HepG2 (cell line): ENCODE measurements at regions not wholly inside any gene's neighbourhood (a gene's known extent, or its start where the extent isn't known, plus 50 kb on each side); places are given as distances from the start of the nearest gene placed in this dataset.

ENCODE experiments used
- ATAC-seq: fragments of 200-7000 bp; cut with Tn5 transposase; 3 replicates; pipeline ENCODE4 v1.9.1; 2020; ENCODE audit warnings: mild to moderate bottlenecking, moderate library complexity
- BruUV-seq: library from RNA; stranded (reverse); fragments of 400-500 nt; replicated peaks from 2 replicates; lab custom pipeline; 2021; lab: Mats Ljungman, UMichigan
- CTCF ChIA-PET: fragments of 300-600 bp; formaldehyde crosslinking; extraction: SDS; loops from one replicate; lab custom pipeline; 2021; ENCODE audit warnings: low total read pairs, inconsistent platforms, low intra/inter-chr PET ratio; lab: Yijun Ruan, JAX
- POLR2A ChIA-PET: fragments of 350-600 bp; sonication (Branson Sonifier 250); formaldehyde crosslinking; loops from one replicate; lab custom pipeline; 2020; ENCODE audit warnings: antibody characterized with exemption, inconsistent platforms; lab: Yijun Ruan, JAX
- DNase-seq: peaks from one replicate; pipeline ENCODE4 v3.0.0-alpha.2; 2015; ENCODE audit warnings: low spot score
- FAIRE-seq: peaks from 3 replicates; lab custom pipeline; 2011; peaks lifted over from hg19 to GRCh38; lab: Jason Lieb, UNC
- H2AFZ ChIP-seq: one replicate; pipeline ENCODE4 v1.6.1; 2011; ENCODE audit warnings: low read length, inconsistent platforms
- H3K27ac ChIP-seq: fragments of 300-600 bp; 3 replicates; pipeline ENCODE4 v1.8.0; 2011; ENCODE audit warnings: mixed run types, mild to moderate bottlenecking, mixed read lengths, low read length, inconsistent platforms; ENCODE audit not compliant: insufficient read depth; ENCODE audit errors: extremely low read length
- H3K27me3 ChIP-seq, 2 experiments: fragments of 200-600 bp in 1 of 2; 2 replicates in 1 of 2; 3 replicates in 1 of 2; pipeline versions ENCODE4 v1.6.0 to v1.8.0; 2011; ENCODE audit warnings: low read length in 2 of 2, mild to moderate bottlenecking in 2 of 2, moderate library complexity in 2 of 2, inconsistent platforms in 1 of 2; ENCODE audit not compliant: insufficient read depth in 2 of 2, control insufficient read depth in 1 of 2
- H3K36me3 ChIP-seq, 2 experiments: fragments of 200-600 bp in 1 of 2; replicated peaks in 1 of 2; 2 replicates in 1 of 2; 3 replicates in 1 of 2; pipeline versions ENCODE4 v1.5.1 to v1.8.0; 2011; ENCODE audit warnings: low read length in 2 of 2, inconsistent platforms in 1 of 2; ENCODE audit not compliant: insufficient read depth in 2 of 2, control insufficient read depth in 1 of 2
- H3K4me1 ChIP-seq: 2 replicates; pipeline ENCODE4 v1.5.1; 2012; ENCODE audit warnings: low read length, inconsistent platforms; ENCODE audit not compliant: insufficient read depth
- H3K4me2 ChIP-seq: 2 replicates; pipeline ENCODE4 v1.6.0; 2011; ENCODE audit warnings: low read depth, low read length, inconsistent platforms
- H3K4me3 ChIP-seq, 3 experiments: fragments of 200-600 bp in 1 of 3; sonication (generic), shearing (Covaris generic) in 1 of 3; replicated peaks in 1 of 3; 2 replicates each; pipeline ENCODE4 v1.5.1; 2011 to 2016; ENCODE audit warnings: low read length in 3 of 3, inconsistent platforms in 2 of 3, low read depth in 2 of 3, mild to moderate bottlenecking in 2 of 3, control low read depth in 1 of 3, mixed read lengths in 1 of 3; ENCODE audit not compliant: insufficient read depth in 1 of 3
- H3K79me2 ChIP-seq: one replicate; pipeline ENCODE4 v1.6.1; 2011; ENCODE audit warnings: low read length, inconsistent platforms; ENCODE audit not compliant: insufficient read depth
- H3K9ac ChIP-seq: 2 replicates; pipeline ENCODE4 v1.6.0; 2011; ENCODE audit warnings: mild to moderate bottlenecking, low read depth, low read length, inconsistent platforms; ENCODE audit not compliant: insufficient read depth
- H3K9me3 ChIP-seq: 2 replicates; pipeline ENCODE4 v1.5.1; 2012; ENCODE audit warnings: mild to moderate bottlenecking, low read length
- H4K20me1 ChIP-seq: 2 replicates; pipeline ENCODE4 v1.6.0; 2011; ENCODE audit warnings: inconsistent platforms, mild to moderate bottlenecking, low read length, moderate library complexity; ENCODE audit not compliant: insufficient read depth
- ATRX ChIP-seq: sonication (generic); formaldehyde crosslinking; IDR thresholded peaks from 2 replicates; pipeline ENCODE4 v1.4.0; 2020; ENCODE audit warnings: missing genetic modification reagents, borderline replicate concordance
- FOSL2 ChIP-seq: sonication (generic); formaldehyde crosslinking; IDR thresholded peaks from 2 replicates; pipeline ENCODE4 v1.4.0; 2020; ENCODE audit warnings: missing genetic modification reagents
- FOXP1 ChIP-seq, 2 experiments: fragments of 450-650 bp in 1 of 2; IDR thresholded peaks; 2 replicates each; pipeline ENCODE4 v1.6.1; 2017 to 2018; ENCODE audit warnings: antibody characterized with exemption in 1 of 2
- GATAD2A ChIP-seq: IDR thresholded peaks from 2 replicates; pipeline ENCODE4 v1.6.1; 2016
- HES4 ChIP-seq: sonication (generic); formaldehyde crosslinking; IDR thresholded peaks from 2 replicates; pipeline ENCODE4 v1.9.0; 2021; ENCODE audit warnings: mild to moderate bottlenecking, missing genetic modification reagents, borderline replicate concordance
- KLF16 ChIP-seq, 2 experiments: sonication (generic) in 1 of 2; formaldehyde crosslinking in 1 of 2; IDR thresholded peaks; 2 replicates each; pipeline versions ENCODE4 v1.6.1 to v1.8.0; 2016 to 2023; ENCODE audit warnings: missing genetic modification reagents in 2 of 2, missing compliant biosample characterization in 1 of 2
- NFYC ChIP-seq: IDR thresholded peaks from 2 replicates; pipeline ENCODE4 v1.6.1; 2016; ENCODE audit warnings: missing genetic modification reagents, missing compliant biosample characterization
- POLR2AphosphoS5 ChIP-seq: IDR thresholded peaks from 2 replicates; pipeline ENCODE4 v1.6.1; 2012; ENCODE audit warnings: low read depth, low read length
- SAP130 ChIP-seq: IDR thresholded peaks from 2 replicates; pipeline ENCODE4 v1.6.1; 2016; ENCODE audit warnings: low read depth
- SIN3B ChIP-seq: fragments of 150-350 bp; IDR thresholded peaks from 2 replicates; pipeline ENCODE4 v1.6.1; 2014; ENCODE audit warnings: low read length
- SPEN ChIP-seq: sonication (generic); formaldehyde crosslinking; IDR thresholded peaks from 2 replicates; pipeline ENCODE4 v1.5.1; 2020; ENCODE audit warnings: low read depth, mild to moderate bottlenecking, missing genetic modification reagents
- TCF7L2 ChIP-seq: IDR thresholded peaks from 2 replicates; pipeline ENCODE4 v1.6.1; 2011; ENCODE audit warnings: mild to moderate bottlenecking, low read depth, low read length, moderate library complexity
- ZMAT3 ChIP-seq: sonication (generic); formaldehyde crosslinking; conservative IDR thresholded peaks from 2 replicates; pipeline ENCODE4 v1.7.0; 2021; ENCODE audit warnings: missing genetic modification reagents
- ZNF160 ChIP-seq: sonication (generic); formaldehyde crosslinking; IDR thresholded peaks from 2 replicates; pipeline ENCODE4 v1.8.0; 2022; ENCODE audit warnings: mild to moderate bottlenecking, inconsistent platforms, missing genetic modification reagents
- ZNF430 ChIP-seq: sonication (generic); formaldehyde crosslinking; IDR thresholded peaks from 2 replicates; pipeline ENCODE4 v1.9.0; 2021; ENCODE audit warnings: mild to moderate bottlenecking, missing genetic modification reagents
- WGBS: methylation state at CpG from one replicate; pipeline ENCODE4 v1.1.6; 2017; ENCODE audit warnings: low lambda C conversion rate; 5-methylcytosine and 5-hydroxymethylcytosine counted together
- in situ Hi-C: cut with HindIII; loops from 2 replicates; pipeline ENCODE4 v1.10.0; 2017; ENCODE audit warnings: low pct_unique_long_range_greater_than_20kb; ENCODE audit not compliant: extremely low pct_ligation_motif_present
- intact Hi-C: fragments of 100-400 bp; cut with micrococcal nuclease; formaldehyde crosslinking; loops from one replicate; pipeline ENCODE4 v1.10.0; 2022; ENCODE audit not compliant: unreplicated experiment
- TF ChIP-seq, protein P1 (sequence below): sonication (generic); formaldehyde crosslinking; IDR thresholded peaks from 2 replicates; pipeline ENCODE4 v1.8.0; 2022; ENCODE audit warnings: mild to moderate bottlenecking, missing genetic modification reagents
- TF ChIP-seq, protein P2 (sequence below): sonication (generic); formaldehyde crosslinking; IDR thresholded peaks from 2 replicates; pipeline ENCODE4 v1.8.0; 2022; ENCODE audit warnings: mild to moderate bottlenecking, missing genetic modification reagents, moderate library complexity
- TF ChIP-seq, protein P3 (sequence below): sonication (generic); formaldehyde crosslinking; conservative IDR thresholded peaks from 2 replicates; pipeline ENCODE4 v1.8.0; 2022; ENCODE audit warnings: low read depth, missing genetic modification reagents
- TF ChIP-seq, protein P4 (sequence below): sonication (generic); formaldehyde crosslinking; IDR thresholded peaks from 2 replicates; pipeline ENCODE4 v1.5.0; 2020; ENCODE audit warnings: missing genetic modification reagents

DNA sequence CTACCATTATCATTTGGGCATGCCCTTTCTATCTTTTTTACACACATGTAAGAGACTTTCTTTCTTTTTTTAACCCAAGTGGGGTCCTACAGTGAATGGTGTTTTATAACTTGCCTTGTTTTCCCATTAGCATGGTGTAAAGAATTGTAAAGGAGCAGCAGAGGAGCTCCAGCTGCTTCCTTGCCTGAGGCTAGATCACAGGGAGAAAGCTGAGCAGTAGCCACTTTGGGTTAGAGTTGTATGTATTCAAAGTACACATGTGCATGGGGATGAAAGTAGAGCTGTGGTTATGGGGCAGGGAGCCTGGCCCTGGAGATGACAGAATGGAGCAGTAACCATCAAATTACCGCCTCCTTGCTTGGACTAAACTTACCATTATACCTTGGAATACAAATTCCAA lies 231.1 kb upstream of the PDZRN3 start:
- H2AFZ ChIP-seq, result no peak overlapping the region
- ATAC-seq (no peak), DNase-seq (no peak), FAIRE-seq (no peak)
- H3K27ac ChIP-seq, result no peak overlapping the region
- intact Hi-C loops, result no loop called here
- H3K27me3 ChIP-seq, result no peaks in the 10 kb centered on the region
- H3K4me3 ChIP-seq, result no peak overlapping the region
- no peaks in the 10 kb centered on the region for H4K20me1 ChIP-seq
- H3K36me3 ChIP-seq, result no peaks in the 10 kb centered on the region
- no peaks in the 10 kb centered on the region for H3K79me2 ChIP-seq
- no peaks in the 10 kb centered on the region for H3K9me3 ChIP-seq
- no peak for TF ChIP-seq FOXP1 (IDR thresholded peaks at IDR 0.05)
- no peak for TF ChIP-seq FOXP1 (CRISPR knock-in tag; IDR thresholded peaks at IDR 0.05)
- TF ChIP-seq, protein P1, sequence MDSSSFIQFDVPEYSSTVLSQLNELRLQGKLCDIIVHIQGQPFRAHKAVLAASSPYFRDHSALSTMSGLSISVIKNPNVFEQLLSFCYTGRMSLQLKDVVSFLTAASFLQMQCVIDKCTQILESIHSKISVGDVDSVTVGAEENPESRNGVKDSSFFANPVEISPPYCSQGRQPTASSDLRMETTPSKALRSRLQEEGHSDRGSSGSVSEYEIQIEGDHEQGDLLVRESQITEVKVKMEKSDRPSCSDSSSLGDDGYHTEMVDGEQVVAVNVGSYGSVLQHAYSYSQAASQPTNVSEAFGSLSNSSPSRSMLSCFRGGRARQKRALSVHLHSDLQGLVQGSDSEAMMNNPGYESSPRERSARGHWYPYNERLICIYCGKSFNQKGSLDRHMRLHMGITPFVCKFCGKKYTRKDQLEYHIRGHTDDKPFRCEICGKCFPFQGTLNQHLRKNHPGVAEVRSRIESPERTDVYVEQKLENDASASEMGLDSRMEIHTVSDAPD (CRISPR knock-in tag), result no peak
- TF ChIP-seq, protein P2, sequence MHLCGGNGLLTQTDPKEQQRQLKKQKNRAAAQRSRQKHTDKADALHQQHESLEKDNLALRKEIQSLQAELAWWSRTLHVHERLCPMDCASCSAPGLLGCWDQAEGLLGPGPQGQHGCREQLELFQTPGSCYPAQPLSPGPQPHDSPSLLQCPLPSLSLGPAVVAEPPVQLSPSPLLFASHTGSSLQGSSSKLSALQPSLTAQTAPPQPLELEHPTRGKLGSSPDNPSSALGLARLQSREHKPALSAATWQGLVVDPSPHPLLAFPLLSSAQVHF (CRISPR knock-in tag), result no peak
- no peak for TF ChIP-seq HES4
- TF ChIP-seq SPEN (CRISPR knock-in tag), result no peak
- TF ChIP-seq ZMAT3 (CRISPR knock-in tag), result no peak
- TF ChIP-seq ATRX (CRISPR knock-in tag), result no peak
- no peak for TF ChIP-seq GATAD2A (CRISPR knock-in tag)
- no peak for TF ChIP-seq POLR2AphosphoS5
- no peak for TF ChIP-seq TCF7L2
- no peak for TF ChIP-seq SIN3B
- no peak for TF ChIP-seq KLF16 (CRISPR knock-in tag; IDR thresholded peaks at IDR 0.05)
- TF ChIP-seq FOSL2, result no peak
- TF ChIP-seq SAP130, result no peak
- TF ChIP-seq, protein P3, sequence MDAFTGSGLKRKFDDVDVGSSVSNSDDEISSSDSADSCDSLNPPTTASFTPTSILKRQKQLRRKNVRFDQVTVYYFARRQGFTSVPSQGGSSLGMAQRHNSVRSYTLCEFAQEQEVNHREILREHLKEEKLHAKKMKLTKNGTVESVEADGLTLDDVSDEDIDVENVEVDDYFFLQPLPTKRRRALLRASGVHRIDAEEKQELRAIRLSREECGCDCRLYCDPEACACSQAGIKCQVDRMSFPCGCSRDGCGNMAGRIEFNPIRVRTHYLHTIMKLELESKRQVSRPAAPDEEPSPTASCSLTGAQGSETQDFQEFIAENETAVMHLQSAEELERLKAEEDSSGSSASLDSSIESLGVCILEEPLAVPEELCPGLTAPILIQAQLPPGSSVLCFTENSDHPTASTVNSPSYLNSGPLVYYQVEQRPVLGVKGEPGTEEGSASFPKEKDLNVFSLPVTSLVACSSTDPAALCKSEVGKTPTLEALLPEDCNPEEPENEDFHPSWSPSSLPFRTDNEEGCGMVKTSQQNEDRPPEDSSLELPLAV (CRISPR knock-in tag), result no peak
- no peak for TF ChIP-seq ZNF160 (CRISPR knock-in tag)
- no peak for TF ChIP-seq NFYC (CRISPR knock-in tag)
- TF ChIP-seq, protein P4, sequence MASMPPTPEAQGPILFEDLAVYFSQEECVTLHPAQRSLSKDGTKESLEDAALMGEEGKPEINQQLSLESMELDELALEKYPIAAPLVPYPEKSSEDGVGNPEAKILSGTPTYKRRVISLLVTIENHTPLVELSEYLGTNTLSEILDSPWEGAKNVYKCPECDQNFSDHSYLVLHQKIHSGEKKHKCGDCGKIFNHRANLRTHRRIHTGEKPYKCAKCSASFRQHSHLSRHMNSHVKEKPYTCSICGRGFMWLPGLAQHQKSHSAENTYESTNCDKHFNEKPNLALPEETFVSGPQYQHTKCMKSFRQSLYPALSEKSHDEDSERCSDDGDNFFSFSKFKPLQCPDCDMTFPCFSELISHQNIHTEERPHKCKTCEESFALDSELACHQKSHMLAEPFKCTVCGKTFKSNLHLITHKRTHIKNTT (CRISPR knock-in tag), result no peak
- TF ChIP-seq ZNF430 (CRISPR knock-in tag), result no peak
- H3K9ac ChIP-seq, result no peak overlapping the region
- H3K4me1 ChIP-seq, result no peaks in the 10 kb centered on the region
- no peak overlapping the region for H3K4me2 ChIP-seq
- 0% methylated on average over 1 of the region's 1 CpG for WGBS
- ChIA-PET POLR2A (no interaction called here), CTCF (no interaction called here)
- in situ Hi-C loops, result no loop called here
- no TSS peak for BruUV-seq
